ENCODE measurements at regions not wholly inside any gene's neighbourhood (a gene's known extent, or its start where the extent isn't known, plus 50 kb on each side); places are given as distances from the start of the nearest gene placed in this dataset.

DNA sequence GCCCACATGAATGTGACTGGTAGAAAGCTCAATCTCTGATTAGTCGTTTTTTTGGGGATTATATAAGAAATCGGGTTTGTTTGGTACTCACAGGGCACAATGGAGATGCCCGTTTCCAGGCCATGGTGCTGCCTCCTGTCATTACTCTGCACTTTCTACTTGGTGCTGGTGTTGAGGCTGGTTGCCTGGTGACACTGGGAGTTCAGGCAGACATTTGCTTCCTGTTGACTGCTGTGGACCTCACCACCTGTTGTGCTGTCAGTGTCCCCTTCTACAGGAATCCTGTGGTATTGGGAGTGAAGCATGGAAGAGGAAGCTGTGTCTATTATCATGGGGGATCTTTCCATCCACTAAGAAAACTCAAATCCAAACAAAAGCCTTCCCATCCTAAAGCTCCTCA lies 227.2 kb upstream of the TBL1XR1 start:
- H3K27me3 ChIP-seq (ENCODE audit: insufficient read depth, low read depth, low read length): no peaks in the 10 kb centered on the region
- H3K79me2 ChIP-seq (replicated peaks; ENCODE audit: insufficient read depth, low read length): no peaks in the 10 kb centered on the region
- H3F3A ChIP-seq (ENCODE audit: insufficient read depth, low read length, poor library complexity, severe bottlenecking): no peaks in the 10 kb centered on the region
- no peaks in the 10 kb centered on the region for H3K36me3 ChIP-seq (ENCODE audit: insufficient read depth, low read length)
- no peaks in the 10 kb centered on the region for H3K9me2 ChIP-seq (ENCODE audit: insufficient read depth, low read length)
- no peaks in the 10 kb centered on the region for H3K9me3 ChIP-seq (ENCODE audit: low read length)
- no peaks in the 10 kb centered on the region for H4K20me1 ChIP-seq (ENCODE audit: insufficient read depth)
- H3K9ac ChIP-seq (ENCODE audit: low read length): no peak overlapping the region
- no peak overlapping the region for H3K4me3 ChIP-seq (ENCODE audit: low read length)
- no peak overlapping the region for H2AFZ ChIP-seq (ENCODE audit: low read depth, low read length)
- H3K27ac ChIP-seq (ENCODE audit: low read length): no peak overlapping the region
- TF ChIP-seq SMC3 (conservative IDR thresholded peaks at IDR 0.05; ENCODE audit: poor library complexity): no peak
- TF ChIP-seq EP300 (conservative IDR thresholded peaks at IDR 0.05; ENCODE audit: poor library complexity, severe bottlenecking): no peak
- TF ChIP-seq, protein P1, sequence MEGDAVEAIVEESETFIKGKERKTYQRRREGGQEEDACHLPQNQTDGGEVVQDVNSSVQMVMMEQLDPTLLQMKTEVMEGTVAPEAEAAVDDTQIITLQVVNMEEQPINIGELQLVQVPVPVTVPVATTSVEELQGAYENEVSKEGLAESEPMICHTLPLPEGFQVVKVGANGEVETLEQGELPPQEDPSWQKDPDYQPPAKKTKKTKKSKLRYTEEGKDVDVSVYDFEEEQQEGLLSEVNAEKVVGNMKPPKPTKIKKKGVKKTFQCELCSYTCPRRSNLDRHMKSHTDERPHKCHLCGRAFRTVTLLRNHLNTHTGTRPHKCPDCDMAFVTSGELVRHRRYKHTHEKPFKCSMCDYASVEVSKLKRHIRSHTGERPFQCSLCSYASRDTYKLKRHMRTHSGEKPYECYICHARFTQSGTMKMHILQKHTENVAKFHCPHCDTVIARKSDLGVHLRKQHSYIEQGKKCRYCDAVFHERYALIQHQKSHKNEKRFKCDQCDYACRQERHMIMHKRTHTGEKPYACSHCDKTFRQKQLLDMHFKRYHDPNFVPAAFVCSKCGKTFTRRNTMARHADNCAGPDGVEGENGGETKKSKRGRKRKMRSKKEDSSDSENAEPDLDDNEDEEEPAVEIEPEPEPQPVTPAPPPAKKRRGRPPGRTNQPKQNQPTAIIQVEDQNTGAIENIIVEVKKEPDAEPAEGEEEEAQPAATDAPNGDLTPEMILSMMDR (IDR thresholded peaks at IDR 0.05; ENCODE audit: poor library complexity, severe bottlenecking): no peak
- TF ChIP-seq REST (IDR thresholded peaks at IDR 0.05; ENCODE audit: borderline replicate concordance): no peak
- no peak for TF ChIP-seq POLR2AphosphoS5 (IDR thresholded peaks at IDR 0.05)
- TF ChIP-seq EZH2 (IDR thresholded peaks at IDR 0.05; ENCODE audit: borderline replicate concordance, insufficient read depth, low read length, poor library complexity, severe bottlenecking): no peak
- no peak for TF ChIP-seq TAF1 (IDR thresholded peaks at IDR 0.05; ENCODE audit: low read depth)
- TF ChIP-seq MXI1 (conservative IDR thresholded peaks at IDR 0.05; ENCODE audit: poor library complexity, severe bottlenecking): no peak
- no peak for TF ChIP-seq RAD21 (conservative IDR thresholded peaks at IDR 0.05)
- no peak overlapping the region for H3K4me2 ChIP-seq (ENCODE audit: low read length)

- H3K4me3 ChIP-seq (ENCODE audit: low read length): no peak overlapping the region
- no peaks in the 10 kb centered on the region for H3K9me3 ChIP-seq (ENCODE audit: low read length)
- no peaks in the 10 kb centered on the region for H4K20me1 ChIP-seq (ENCODE audit: insufficient read depth)
- no peak for TF ChIP-seq SMC3 (conservative IDR thresholded peaks at IDR 0.05; ENCODE audit: poor library complexity)
- no peak for TF ChIP-seq POLR2AphosphoS5 (IDR thresholded peaks at IDR 0.05)
- TF ChIP-seq, protein P1 (IDR thresholded peaks at IDR 0.05; ENCODE audit: poor library complexity, severe bottlenecking): no peak
- TF ChIP-seq REST (IDR thresholded peaks at IDR 0.05; ENCODE audit: borderline replicate concordance): no peak
- no peak for TF ChIP-seq EZH2 (IDR thresholded peaks at IDR 0.05; ENCODE audit: borderline replicate concordance, insufficient read depth, low read length, poor library complexity, severe bottlenecking)
- no peak for TF ChIP-seq RAD21 (conservative IDR thresholded peaks at IDR 0.05)
- TF ChIP-seq TAF1 (IDR thresholded peaks at IDR 0.05; ENCODE audit: low read depth): no peak
- no peak for TF ChIP-seq EP300 (conservative IDR thresholded peaks at IDR 0.05; ENCODE audit: poor library complexity, severe bottlenecking)
- TF ChIP-seq MXI1 (conservative IDR thresholded peaks at IDR 0.05; ENCODE audit: poor library complexity, severe bottlenecking): no peak
- H3K9ac ChIP-seq (ENCODE audit: low read length): no peak overlapping the region
- H3K9me2 ChIP-seq (ENCODE audit: insufficient read depth, low read length): no peaks in the 10 kb centered on the region
- no peak overlapping the region for H3K27ac ChIP-seq (ENCODE audit: low read length)
- no peaks in the 10 kb centered on the region for H3K36me3 ChIP-seq (ENCODE audit: insufficient read depth, low read length)
- H3K27me3 ChIP-seq (ENCODE audit: insufficient read depth, low read depth, low read length): no peaks in the 10 kb centered on the region
- no peak overlapping the region for H2AFZ ChIP-seq (ENCODE audit: low read depth, low read length)
- H3K79me2 ChIP-seq (replicated peaks; ENCODE audit: insufficient read depth, low read length): no peaks in the 10 kb centered on the region
- H3F3A ChIP-seq (ENCODE audit: insufficient read depth, low read length, poor library complexity, severe bottlenecking): no peaks in the 10 kb centered on the region
- H3K4me2 ChIP-seq (ENCODE audit: low read length): no peak overlapping the region
Observed at GRCh38 chr3:177425042-177425441, 227.8 kb upstream of the TBL1XR1 start.

Data from neural cell (in vitro differentiated cells).